ENCODE measurements at regions not wholly inside any gene's neighbourhood (a gene's known extent, or its start where the extent isn't known, plus 50 kb on each side); places are given as distances from the start of the nearest gene placed in this dataset.

DNA sequence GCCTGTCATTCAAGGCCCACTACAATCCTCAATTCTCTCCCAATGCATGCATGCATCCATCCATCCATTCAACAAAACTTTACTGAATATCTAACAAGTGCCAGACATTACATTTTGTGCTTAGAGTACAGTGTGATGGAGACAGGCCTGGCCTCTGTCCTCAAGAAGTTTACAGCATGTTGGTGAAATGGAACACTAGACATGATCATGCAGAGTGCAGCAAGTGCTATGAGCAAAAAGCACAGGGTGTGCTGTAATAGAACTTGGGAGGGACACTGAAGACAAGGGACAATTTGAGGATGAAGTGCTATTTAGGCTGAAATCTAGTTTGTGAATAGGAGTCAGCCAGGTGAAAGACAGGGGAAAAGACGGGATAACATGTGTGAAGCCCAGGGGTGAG is 347.8 kb downstream of the PTEN start:
- H3K4me3 ChIP-seq (ENCODE audit: low read depth, low read length): no peak overlapping the region
- no peak for DNase-seq (ENCODE audit: low read depth)
- no peak for TF ChIP-seq CTCF (conservative IDR thresholded peaks at IDR 0.05; ENCODE audit: low read depth, low read length)

- no peak for DNase-seq (ENCODE audit: low read depth)
- no peak for TF ChIP-seq CTCF (conservative IDR thresholded peaks at IDR 0.05; ENCODE audit: low read depth, low read length)
- H3K4me3 ChIP-seq (ENCODE audit: low read depth, low read length): no peak overlapping the region
Observed at GRCh38 chr10:88212069-88212468, 348.6 kb downstream of the PTEN start.

- no peak for DNase-seq (ENCODE audit: low read depth)
- no peak overlapping the region for H3K4me3 ChIP-seq (ENCODE audit: low read depth, low read length)
- TF ChIP-seq CTCF (conservative IDR thresholded peaks at IDR 0.05; ENCODE audit: low read depth, low read length): no peak
Observed at GRCh38 chr10:88213065-88213605, 349.7 kb downstream of the PTEN start.

DNA sequence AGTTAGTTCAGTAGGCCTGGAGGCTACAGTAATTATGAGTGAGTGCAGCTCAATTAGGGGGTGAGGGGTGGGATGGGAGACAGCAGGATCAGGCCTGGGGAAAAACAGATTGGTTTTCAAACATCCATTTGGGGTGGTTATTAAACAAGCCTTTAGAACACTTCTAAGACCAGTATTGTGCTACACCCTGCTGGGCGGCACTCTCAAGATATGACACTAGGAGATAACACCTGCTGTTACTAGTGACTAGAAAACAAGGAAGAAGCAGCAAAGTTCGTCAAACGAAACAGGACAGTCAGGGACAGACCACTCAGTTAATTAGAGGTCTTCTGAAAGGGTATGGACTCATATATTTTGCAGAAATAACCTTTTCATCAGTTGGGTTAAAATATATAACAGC is 353.6 kb downstream of the PTEN start:
- no peak for DNase-seq (ENCODE audit: low read depth)
- TF ChIP-seq CTCF (conservative IDR thresholded peaks at IDR 0.05; ENCODE audit: low read depth, low read length): no peak
- no peak overlapping the region for H3K4me3 ChIP-seq (ENCODE audit: low read depth, low read length)

DNA sequence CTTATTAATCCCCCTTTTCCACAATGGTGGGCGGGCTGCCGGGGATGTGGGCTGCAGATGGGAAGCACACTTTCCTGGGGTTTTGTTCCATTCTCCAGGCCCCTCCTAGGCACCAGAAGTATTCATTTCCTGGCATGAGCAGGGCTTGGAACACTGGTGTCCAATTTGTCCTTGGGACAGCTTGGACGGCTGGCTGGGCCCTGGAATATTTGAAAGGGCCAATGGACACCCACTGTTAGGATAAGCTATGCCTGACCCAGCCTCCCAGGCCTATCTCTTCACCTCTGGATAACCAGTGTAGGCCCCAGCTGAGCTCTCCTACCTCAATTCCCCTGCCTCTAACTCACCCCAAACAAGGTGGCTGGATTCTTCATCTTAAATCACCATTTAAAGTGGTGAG is 354.9 kb downstream of the PTEN start:
- no peak for TF ChIP-seq CTCF (conservative IDR thresholded peaks at IDR 0.05; ENCODE audit: low read depth, low read length)
- DNase-seq (ENCODE audit: low read depth): no peak
- no peak overlapping the region for H3K4me3 ChIP-seq (ENCODE audit: low read depth, low read length)

GRCh38 chr10:88219753-88220152 is 356.3 kb downstream of the PTEN start:
- no peak overlapping the region for H3K4me3 ChIP-seq (ENCODE audit: low read depth, low read length)
- no peak for DNase-seq (ENCODE audit: low read depth)
- no peak for TF ChIP-seq CTCF (conservative IDR thresholded peaks at IDR 0.05; ENCODE audit: low read depth, low read length)

All from choroid plexus epithelial cell (primary cell).